ENCODE measurements at regions not wholly inside any gene's neighbourhood (a gene's known extent, or its start where the extent isn't known, plus 50 kb on each side); places are given as distances from the start of the nearest gene placed in this dataset.

GRCh38 chr13:22288496-22288895 lies 617.6 kb downstream of the FGF9 start:
- H3K4me3 ChIP-seq (ENCODE audit: low read depth, low read length), result no peak overlapping the region
- no peak for TF ChIP-seq CTCF (IDR thresholded peaks at IDR 0.05; ENCODE audit: control insufficient read depth, extremely low read depth, insufficient read depth)
- no peak for DNase-seq (ENCODE audit: low read depth)

GRCh38 chr13:22289711-22290110 lies 618.8 kb downstream of the FGF9 start:
- DNase-seq (ENCODE audit: low read depth), result no peak
- H3K4me3 ChIP-seq (ENCODE audit: low read depth, low read length), result no peak overlapping the region
- TF ChIP-seq CTCF (IDR thresholded peaks at IDR 0.05; ENCODE audit: control insufficient read depth, extremely low read depth, insufficient read depth), result no peak

GRCh38 chr13:22298530-22298929 lies 627.7 kb downstream of the FGF9 start:
- no peak overlapping the region for H3K4me3 ChIP-seq (ENCODE audit: low read depth, low read length)
- TF ChIP-seq CTCF (IDR thresholded peaks at IDR 0.05; ENCODE audit: control insufficient read depth, extremely low read depth, insufficient read depth), result no peak
- no peak for DNase-seq (ENCODE audit: low read depth)

GRCh38 chr13:22311734-22312404 lies 641.0 kb downstream of the FGF9 start:
- DNase-seq (ENCODE audit: low read depth), result no peak
- no peak for TF ChIP-seq CTCF (IDR thresholded peaks at IDR 0.05; ENCODE audit: control insufficient read depth, extremely low read depth, insufficient read depth)
- no peak overlapping the region for H3K4me3 ChIP-seq (ENCODE audit: low read depth, low read length)

- no peak overlapping the region for H3K4me3 ChIP-seq (ENCODE audit: low read depth, low read length)
- no peak for DNase-seq (ENCODE audit: low read depth)
- TF ChIP-seq CTCF (IDR thresholded peaks at IDR 0.05; ENCODE audit: control insufficient read depth, extremely low read depth, insufficient read depth), result no peak
Observed at GRCh38 chr13:22312405-22312803, 641.5 kb downstream of the FGF9 start.

- H3K4me3 ChIP-seq (ENCODE audit: low read depth, low read length), result no peak overlapping the region
- TF ChIP-seq CTCF (IDR thresholded peaks at IDR 0.05; ENCODE audit: control insufficient read depth, extremely low read depth, insufficient read depth), result no peak
Observed at GRCh38 chr13:22316494-22317025, 645.7 kb downstream of the FGF9 start.

GRCh38 chr13:22320991-22321390 lies 650.1 kb downstream of the FGF9 start:
- TF ChIP-seq CTCF (IDR thresholded peaks at IDR 0.05; ENCODE audit: control insufficient read depth, extremely low read depth, insufficient read depth), result no peak
- DNase-seq (ENCODE audit: low read depth), result no peak
- H3K4me3 ChIP-seq (ENCODE audit: low read depth, low read length), result no peak overlapping the region

More at GRCh38 chr13:22316494-22317025, 645.7 kb downstream of the FGF9 start:
- DNase-seq (ENCODE audit: low read depth), result no peak
